Trophoblast cell (in vitro differentiated cells and primary cell): ENCODE measurements at regions not wholly inside any gene's neighbourhood (a gene's known extent, or its start where the extent isn't known, plus 50 kb on each side); places are given as distances from the start of the nearest gene placed in this dataset.

Source experiments
- DNase-seq, 2 donors: peaks; one replicate each; pipeline ENCODE4 v3.0.0-alpha.2; 2016
- H2AFZ ChIP-seq: 2 replicates; pipeline ENCODE4 v1.6.1; 2013; ENCODE audit warnings: low read length, moderate library complexity, mild to moderate bottlenecking; ENCODE audit not compliant: insufficient read depth, poor library complexity
- H2AK5ac ChIP-seq: 2 replicates; pipeline ENCODE4 v1.6.1; 2013; ENCODE audit warnings: mild to moderate bottlenecking, low read length
- H2BK120ac ChIP-seq: 2 replicates; pipeline ENCODE4 v1.6.1; 2013; ENCODE audit warnings: low read length, mild to moderate bottlenecking, moderate library complexity; ENCODE audit not compliant: insufficient read depth, poor library complexity
- H2BK12ac ChIP-seq: 2 replicates; pipeline ENCODE4 v1.6.1; 2013; ENCODE audit warnings: mild to moderate bottlenecking, low read length, moderate library complexity
- H2BK5ac ChIP-seq: 2 replicates; pipeline ENCODE4 v1.6.1; 2013; ENCODE audit warnings: low read length, low read depth, moderate library complexity, mild to moderate bottlenecking; ENCODE audit not compliant: poor library complexity
- H3K14ac ChIP-seq: 2 replicates; pipeline ENCODE4 v1.6.1; 2013; ENCODE audit warnings: mild to moderate bottlenecking, low read length
- H3K18ac ChIP-seq: 2 replicates; pipeline ENCODE4 v1.6.1; 2013; ENCODE audit warnings: mild to moderate bottlenecking, low read length
- H3K23ac ChIP-seq: 2 replicates; pipeline ENCODE4 v1.6.1; 2013; ENCODE audit warnings: low read length
- H3K27ac ChIP-seq: 2 replicates; pipeline ENCODE4 v1.5.1; 2013; ENCODE audit warnings: low read depth, mild to moderate bottlenecking, inconsistent platforms, low read length, moderate library complexity
- H3K27me3 ChIP-seq: 2 replicates; pipeline ENCODE4 v1.6.1; 2013; ENCODE audit warnings: inconsistent platforms, mild to moderate bottlenecking, low read length, moderate library complexity; ENCODE audit not compliant: insufficient read depth
- H3K36me3 ChIP-seq, 2 experiments: 1 replicate in 1 of 2; 2 replicates in 1 of 2; pipeline ENCODE4 v1.6.1; 2013; ENCODE audit warnings: low read length in 2 of 2, mild to moderate bottlenecking in 2 of 2, moderate library complexity in 1 of 2; ENCODE audit not compliant: insufficient read depth in 2 of 2, control insufficient read depth in 1 of 2
- H3K4ac ChIP-seq: 2 replicates; pipeline ENCODE4 v1.6.1; 2013; ENCODE audit warnings: low read depth, mild to moderate bottlenecking, low read length, moderate library complexity
- H3K4me1 ChIP-seq, 2 experiments: 1 replicate in 1 of 2; 2 replicates in 1 of 2; pipeline ENCODE4 v1.6.1; 2013; ENCODE audit warnings: low read length in 2 of 2, mild to moderate bottlenecking in 2 of 2, moderate library complexity in 1 of 2; ENCODE audit not compliant: insufficient read depth in 2 of 2, control insufficient read depth in 1 of 2
- H3K4me2 ChIP-seq: 2 replicates; pipeline ENCODE4 v1.6.1; 2013; ENCODE audit warnings: inconsistent platforms, mild to moderate bottlenecking, low read length, moderate library complexity
- H3K4me3 ChIP-seq: 2 replicates; pipeline ENCODE4 v1.5.1; 2013; ENCODE audit warnings: mild to moderate bottlenecking, low read depth, low read length, inconsistent platforms
- H3K79me1 ChIP-seq: one replicate; pipeline ENCODE4 v1.6.1; 2013; ENCODE audit warnings: low read length
- H3K79me2 ChIP-seq: 2 replicates; pipeline ENCODE4 v1.6.1; 2013; ENCODE audit warnings: low read length, mild to moderate bottlenecking; ENCODE audit not compliant: control insufficient read depth, insufficient read depth, poor library complexity
- H3K9ac ChIP-seq: 2 replicates; pipeline ENCODE4 v1.6.1; 2013; ENCODE audit warnings: mild to moderate bottlenecking, low read length
- H3K9me3 ChIP-seq: 2 replicates; pipeline ENCODE4 v1.6.1; 2013; ENCODE audit warnings: low read depth, mild to moderate bottlenecking, control low read depth, inconsistent platforms, low read length; ENCODE audit not compliant: insufficient read depth
- H4K12ac ChIP-seq: 2 replicates; pipeline ENCODE4 v1.6.1; 2013; ENCODE audit warnings: low read depth, mild to moderate bottlenecking, low read length, moderate library complexity
- H4K8ac ChIP-seq: 2 replicates; pipeline ENCODE4 v1.6.1; 2013; ENCODE audit warnings: low read depth, mild to moderate bottlenecking, low read length, moderate library complexity
- H4K91ac ChIP-seq: one replicate; pipeline ENCODE4 v1.6.1; 2013; ENCODE audit warnings: low read depth, mild to moderate bottlenecking, low read length, moderate library complexity
- WGBS: extraction: QIAGEN DNeasy Blood & Tissue Kit; methylation state at CpG from one replicate; pipeline ENCODE4 v1.1.7; 2013; ENCODE audit warnings: missing lambda C conversion rate; ENCODE audit not compliant: insufficient read length, insufficient coverage; ENCODE audit errors: extremely low coverage; 5-methylcytosine and 5-hydroxymethylcytosine counted together

DNA sequence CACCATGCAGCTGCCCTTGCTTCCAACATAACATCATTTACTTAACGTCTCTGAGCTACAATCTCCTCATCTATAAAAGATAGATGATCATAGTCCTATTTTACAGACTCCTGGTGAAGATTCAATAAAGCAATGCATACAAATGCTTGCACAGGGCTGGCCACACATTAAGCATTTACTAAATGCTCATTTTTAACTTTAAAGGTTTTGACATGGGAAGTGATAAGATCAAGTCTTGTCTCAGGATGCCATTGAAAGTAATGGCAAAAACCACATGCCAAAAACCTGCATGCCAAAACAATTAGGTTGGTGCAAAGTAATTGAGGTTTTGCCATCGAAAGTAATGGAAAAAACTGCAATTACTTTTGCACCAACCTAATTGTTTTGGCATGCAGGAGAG lies 181.2 kb upstream of the ADRA1B start:
- H2BK120ac ChIP-seq = no peak overlapping the region
- no peaks in the 10 kb centered on the region for H3K79me2 ChIP-seq
- no peak overlapping the region for H2AFZ ChIP-seq
- no peak overlapping the region for H3K14ac ChIP-seq
- H3K4ac ChIP-seq = no peak overlapping the region
- no peak overlapping the region for H3K4me2 ChIP-seq
- no peak overlapping the region for H4K12ac ChIP-seq
- no peak overlapping the region for H3K18ac ChIP-seq
- H3K9ac ChIP-seq = no peak overlapping the region
- no peak overlapping the region for H4K8ac ChIP-seq
- H3K4me1 ChIP-seq = no peaks in the 10 kb centered on the region
- no peak overlapping the region for H2BK5ac ChIP-seq
- no peaks in the 10 kb centered on the region for H3K9me3 ChIP-seq
- no peak overlapping the region for H2BK12ac ChIP-seq
- no peak overlapping the region for H3K4me3 ChIP-seq
- DNase-seq = no peak
- H3K79me1 ChIP-seq = no peaks in the 10 kb centered on the region
- no peak overlapping the region for H2AK5ac ChIP-seq
- WGBS = no CpG with 5 or more reads among the region's 2 CpGs
- no peak overlapping the region for H3K23ac ChIP-seq
- no peaks in the 10 kb centered on the region for H3K27me3 ChIP-seq
- no peaks in the 10 kb centered on the region for H3K36me3 ChIP-seq
- H3K27ac ChIP-seq = no peak overlapping the region
- H4K91ac ChIP-seq = no peak overlapping the region

GRCh38 chr5:159735749-159736660 lies 180.3 kb upstream of the ADRA1B start:
- Histone ChIP-seq H3K23ac (no peak overlapping the region), H2AK5ac (no peak overlapping the region), H3K27ac (no peak overlapping the region), H2BK12ac (no peak overlapping the region), H3K4me1 (no peaks in the 10 kb centered on the region), H3K18ac (no peak overlapping the region), H3K4me2 (no peak overlapping the region), H3K79me1 (no peaks in the 10 kb centered on the region), H3K9ac (no peak overlapping the region), H2AFZ (no peak overlapping the region), H2BK120ac (no peak overlapping the region), H4K12ac (no peak overlapping the region), H3K4me3 (no peak overlapping the region), H4K91ac (no peak overlapping the region), H3K27me3 (no peaks in the 10 kb centered on the region), H3K36me3 (no peaks in the 10 kb centered on the region), H3K4ac (no peak overlapping the region), H4K8ac (no peak overlapping the region), H2BK5ac (no peak overlapping the region), H3K9me3 (no peaks in the 10 kb centered on the region), H3K79me2 (no peaks in the 10 kb centered on the region), H3K14ac (no peak overlapping the region)
- no CpG with 5 or more reads among the region's 8 CpGs for WGBS
- peak in 1 of 2 donors; percentile 24 for DNase-seq

DNA sequence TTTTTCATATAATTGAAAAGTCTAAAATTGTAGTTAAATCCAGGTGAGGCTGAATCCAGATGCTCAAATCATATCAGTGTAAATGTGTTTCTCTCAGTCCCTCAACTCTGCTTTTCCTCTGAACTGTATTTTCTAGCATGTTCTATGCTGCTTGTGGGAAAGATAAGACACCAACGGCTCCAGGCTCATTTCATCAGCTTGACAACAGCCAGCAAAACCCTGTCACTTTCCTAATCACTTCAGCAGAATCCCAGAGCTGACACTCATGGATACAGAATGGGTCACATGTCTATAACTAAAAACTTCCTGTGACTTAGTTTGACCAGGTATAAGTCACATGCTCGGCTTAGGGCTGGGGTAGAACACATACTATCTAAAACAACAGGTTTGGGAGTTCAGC lies 179.4 kb upstream of the ADRA1B start:
- Histone ChIP-seq H2AK5ac (no peak overlapping the region), H3K27me3 (no peaks in the 10 kb centered on the region), H2AFZ (no peak overlapping the region), H4K12ac (no peak overlapping the region), H3K4me2 (no peak overlapping the region), H3K79me2 (no peaks in the 10 kb centered on the region), H3K4me3 (no peak overlapping the region), H3K4me1 (no peaks in the 10 kb centered on the region), H4K8ac (no peak overlapping the region), H3K9me3 (no peaks in the 10 kb centered on the region), H3K9ac (no peak overlapping the region), H3K23ac (no peak overlapping the region), H2BK120ac (no peak overlapping the region), H2BK5ac (no peak overlapping the region), H3K79me1 (no peaks in the 10 kb centered on the region), H3K18ac (no peak overlapping the region), H2BK12ac (no peak overlapping the region), H3K36me3 (no peaks in the 10 kb centered on the region), H3K4ac (no peak overlapping the region), H3K14ac (no peak overlapping the region), H4K91ac (no peak overlapping the region), H3K27ac (no peak overlapping the region)
- DNase-seq = no peak
- WGBS = no CpG with 5 or more reads among the region's 2 CpGs

GRCh38 chr5:159737263-159737662 lies 179.0 kb upstream of the ADRA1B start:
- Histone ChIP-seq H3K36me3 (no peaks in the 10 kb centered on the region), H3K27me3 (no peaks in the 10 kb centered on the region), H3K9ac (no peak overlapping the region), H3K79me1 (no peaks in the 10 kb centered on the region), H3K4me1 (no peaks in the 10 kb centered on the region), H2AK5ac (no peak overlapping the region), H2AFZ (no peak overlapping the region), H3K14ac (no peak overlapping the region), H4K12ac (no peak overlapping the region), H2BK5ac (no peak overlapping the region), H2BK120ac (no peak overlapping the region), H2BK12ac (no peak overlapping the region), H3K23ac (no peak overlapping the region), H4K91ac (no peak overlapping the region), H4K8ac (no peak overlapping the region), H3K9me3 (no peaks in the 10 kb centered on the region), H3K4ac (no peak overlapping the region), H3K27ac (no peak overlapping the region), H3K18ac (no peak overlapping the region), H3K4me3 (no peak overlapping the region), H3K79me2 (no peaks in the 10 kb centered on the region), H3K4me2 (no peak overlapping the region)
- no CpG with 5 or more reads among the region's 5 CpGs for WGBS
- peak; percentile 41 to 73 for DNase-seq
